CD4-positive, alpha-beta T cell treated with Interleukin-12 subunit alpha and Interleukin-12 subunit beta, for 1 hour (primary cell): ENCODE measurements at regions not wholly inside any gene's neighbourhood (a gene's known extent, or its start where the extent isn't known, plus 50 kb on each side); places are given as distances from the start of the nearest gene placed in this dataset.
"Not testable (repeated sequence)": the region's sequence is repeated elsewhere in the genome, so short reads cannot be mapped to it uniquely, and the experiment has no call there.

Experiments used
- DNase-seq: peaks from one replicate; pipeline ENCODE4 v3.0.0-alpha.2; 2020

GRCh38 chr1:224539971-224540370 lies 76.1 kb upstream of the CNIH3 start:
- no peak for DNase-seq

- no peak for DNase-seq
Observed at GRCh38 chr1:224540535-224540934, 75.6 kb upstream of the CNIH3 start.

- DNase-seq = no peak
Observed at GRCh38 chr1:224541072-224541790, 74.9 kb upstream of the CNIH3 start.

- DNase-seq = no peak
Observed at GRCh38 chr1:224541901-224542630, 74.1 kb upstream of the CNIH3 start.

- peak; percentile 7 for DNase-seq
Observed at GRCh38 chr1:224542783-224543440, 73.2 kb upstream of the CNIH3 start.

GRCh38 chr1:224543453-224543852 lies 72.7 kb upstream of the CNIH3 start:
- DNase-seq = no peak

- no peak for DNase-seq
Observed at GRCh38 chr1:224544346-224545110, 71.6 kb upstream of the CNIH3 start.

- DNase-seq = no peak
Observed at GRCh38 chr1:224545571-224545970, 70.5 kb upstream of the CNIH3 start.

- DNase-seq = no peak
Observed at GRCh38 chr1:224548676-224549075, 67.4 kb upstream of the CNIH3 start.

GRCh38 chr1:224551189-224551588 lies 64.9 kb upstream of the CNIH3 start:
- not testable (repeated sequence) for DNase-seq

GRCh38 chr1:224554056-224554455 lies 62.1 kb upstream of the CNIH3 start:
- DNase-seq = no peak

GRCh38 chr1:224554620-224555259 lies 61.4 kb upstream of the CNIH3 start:
- no peak for DNase-seq

- DNase-seq = no peak
Observed at GRCh38 chr1:224558904-224559303, 57.2 kb upstream of the CNIH3 start.

- no peak for DNase-seq
Observed at GRCh38 chr1:224559981-224560728, 56.0 kb upstream of the CNIH3 start.

GRCh38 chr1:224562881-224563280 lies 53.2 kb upstream of the CNIH3 start:
- not testable (repeated sequence) for DNase-seq

GRCh38 chr1:224563666-224564065 lies 52.5 kb upstream of the CNIH3 start:
- DNase-seq = no peak

GRCh38 chr1:224564454-224565084 lies 51.5 kb upstream of the CNIH3 start:
- no peak for DNase-seq

GRCh38 chr1:224565186-224565585 lies 50.9 kb upstream of the CNIH3 start:
- no peak for DNase-seq

GRCh38 chr1:224565611-224566406 lies 50.3 kb upstream of the CNIH3 start:
- DNase-seq = no peak
